Activated T-helper 2 cell treated with anti-CD3 and anti-CD28 coated beads, Interferon-gamma antibody, Interleukin-2, Interleukin-4, amounts not matched to agents 10 μg/mL and 5 μg/mL and 100 μg/mL, durations not matched to agents 14 hours and 24 hours and 36 hours (primary cell): ENCODE measurements at regions not wholly inside any gene's neighbourhood (a gene's known extent, or its start where the extent isn't known, plus 50 kb on each side); places are given as distances from the start of the nearest gene placed in this dataset.

Experiments used
- DNase-seq: peaks from one replicate; pipeline ENCODE4 v3.0.0; 2021; ENCODE audit warnings: low spot score
- H3K27ac Mint-ChIP-seq: one replicate; pipeline ENCODE4 v1.8.0; 2021; ENCODE audit warnings: mixed read lengths
- H3K27me3 Mint-ChIP-seq: one replicate; pipeline ENCODE4 v1.8.0; 2021; ENCODE audit warnings: low read depth, mixed read lengths
- H3K36me3 Mint-ChIP-seq: one replicate; pipeline ENCODE4 v1.8.0; 2021; ENCODE audit warnings: low read depth, mixed read lengths
- H3K4me1 Mint-ChIP-seq: one replicate; pipeline ENCODE4 v1.8.0; 2021; ENCODE audit warnings: low read depth, mixed read lengths
- H3K4me3 Mint-ChIP-seq: one replicate; pipeline ENCODE4 v1.8.0; 2021; ENCODE audit warnings: low read depth, mild to moderate bottlenecking, moderate library complexity, mixed read lengths
- H3K9me3 Mint-ChIP-seq: one replicate; pipeline ENCODE4 v1.8.0; 2021; ENCODE audit warnings: mixed read lengths
- intact Hi-C: fragments of 100-400 bp; cut with micrococcal nuclease; formaldehyde crosslinking; loops from one replicate; pipeline ENCODE4 v1.15.1; 2023

DNA sequence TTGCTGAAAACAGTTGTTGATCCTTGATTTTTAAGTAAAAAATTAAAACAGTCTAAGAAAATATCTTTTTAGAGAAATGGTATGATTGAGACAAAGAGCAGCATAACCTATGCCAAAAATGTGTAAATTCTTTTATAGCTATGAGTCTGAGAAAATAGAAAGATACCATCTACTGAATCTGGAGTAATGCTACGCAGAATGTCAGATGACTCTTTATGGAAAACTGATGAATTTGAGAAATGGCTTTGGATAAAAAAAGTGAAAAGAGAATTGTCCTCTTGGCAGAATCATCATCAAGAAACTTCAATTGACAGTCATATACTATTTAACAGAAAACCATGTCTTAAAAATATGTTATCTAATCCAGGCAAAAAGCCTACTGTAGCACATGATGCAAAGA lies 183.1 kb downstream of the FAT4 start:
- Mint-ChIP-seq H3K27ac (no peak overlapping the region), H3K4me3 (no peak overlapping the region), H3K4me1 (no peaks in the 10 kb centered on the region), H3K27me3 (no peaks in the 10 kb centered on the region), H3K9me3 (peaks cover 5% of the 10 kb centered on the region), H3K36me3 (no peaks in the 10 kb centered on the region)
- no peak for DNase-seq
- intact Hi-C loops: no loop called here

DNA sequence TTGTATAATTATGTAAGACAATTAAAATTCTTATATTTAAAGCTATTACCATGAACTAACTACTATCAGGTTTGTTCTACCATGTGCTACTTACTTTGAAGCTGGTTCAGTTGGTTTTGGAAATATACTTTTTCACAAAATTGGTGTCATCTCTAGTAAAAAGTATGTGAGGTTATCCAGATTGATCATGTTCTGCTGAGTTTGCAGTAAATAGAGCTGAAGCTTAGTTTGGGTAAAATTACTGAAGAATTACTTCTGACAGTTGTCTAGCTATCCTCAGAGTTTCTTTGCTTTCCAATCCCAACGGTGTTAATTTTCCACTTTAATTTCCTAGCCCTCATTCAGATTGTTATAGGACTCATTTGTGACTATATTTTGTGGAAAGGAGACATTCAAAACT lies 184.2 kb downstream of the FAT4 start:
- H3K27me3 Mint-ChIP-seq: no peaks in the 10 kb centered on the region
- DNase-seq: no peak
- no peaks in the 10 kb centered on the region for H3K36me3 Mint-ChIP-seq
- no peak overlapping the region for H3K27ac Mint-ChIP-seq
- no peaks in the 10 kb centered on the region for H3K4me1 Mint-ChIP-seq
- no peak overlapping the region for H3K4me3 Mint-ChIP-seq
- intact Hi-C loops: no loop called here
- peaks cover 5% of the 10 kb centered on the region for H3K9me3 Mint-ChIP-seq

DNA sequence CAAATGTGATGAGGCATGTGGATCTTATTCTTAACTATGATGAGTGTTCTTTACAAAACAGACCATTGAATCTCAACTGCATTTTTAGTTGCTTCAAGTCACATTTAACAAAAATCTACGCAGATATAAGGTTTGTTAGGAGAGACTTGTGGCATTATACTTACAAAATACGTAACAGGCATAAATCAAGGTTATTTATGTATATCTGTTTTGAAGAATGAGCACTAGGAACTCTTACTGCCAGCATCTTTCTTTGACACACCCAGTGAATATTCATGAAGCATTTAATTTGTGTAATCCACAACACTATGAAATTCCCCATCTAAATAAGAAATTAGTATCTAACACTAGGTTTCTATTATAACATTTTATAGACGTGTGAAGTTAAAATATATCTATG lies 186.3 kb downstream of the FAT4 start:
- DNase-seq: no peak
- Mint-ChIP-seq H3K9me3 (peaks cover 5% of the 10 kb centered on the region), H3K27me3 (no peaks in the 10 kb centered on the region), H3K4me1 (no peaks in the 10 kb centered on the region), H3K4me3 (no peak overlapping the region), H3K27ac (no peak overlapping the region), H3K36me3 (no peaks in the 10 kb centered on the region)
- intact Hi-C loops: no loop called here

DNA sequence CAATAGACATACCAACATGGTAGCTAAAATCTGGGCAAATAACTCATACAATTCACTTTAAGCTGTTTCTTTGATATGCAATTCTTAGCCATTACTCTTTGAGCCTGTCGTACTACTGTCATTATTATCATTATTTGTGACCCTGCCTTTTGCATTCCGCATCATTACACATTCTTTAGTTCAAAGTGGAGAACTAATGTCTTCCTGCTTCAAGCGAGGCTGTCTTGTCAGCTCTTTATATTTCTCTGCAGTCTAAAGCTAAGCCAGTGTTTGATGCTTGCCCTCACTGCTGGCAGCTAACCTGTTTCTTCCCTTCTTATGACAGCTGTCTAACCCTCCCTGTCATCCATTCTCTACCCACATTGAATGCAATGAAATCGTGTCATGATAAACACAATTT lies 186.8 kb downstream of the FAT4 start:
- H3K4me1 Mint-ChIP-seq: no peaks in the 10 kb centered on the region
- H3K9me3 Mint-ChIP-seq: peaks cover 5% of the 10 kb centered on the region
- no peak for DNase-seq
- H3K27ac Mint-ChIP-seq: no peak overlapping the region
- intact Hi-C loops: no loop called here
- no peak overlapping the region for H3K4me3 Mint-ChIP-seq
- H3K27me3 Mint-ChIP-seq: no peaks in the 10 kb centered on the region
- H3K36me3 Mint-ChIP-seq: no peaks in the 10 kb centered on the region

DNA sequence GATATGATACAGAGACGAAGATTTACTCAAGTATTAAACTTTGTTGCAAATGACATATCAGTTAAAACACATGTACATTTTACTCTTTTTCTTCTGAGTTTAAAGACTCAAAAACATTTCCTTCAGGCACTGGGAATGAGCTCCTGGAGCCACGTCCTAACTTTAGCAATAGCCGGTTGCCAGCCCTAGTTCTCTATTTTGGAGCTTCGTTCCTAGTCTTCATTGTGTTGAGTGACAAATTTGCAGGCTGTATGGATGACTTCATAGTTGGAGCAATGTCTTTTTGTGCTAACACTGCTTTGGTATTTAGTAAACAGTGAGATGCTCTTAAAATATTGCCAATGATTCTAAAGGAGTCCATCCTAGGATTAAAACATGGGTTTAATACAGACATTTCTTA lies 190.9 kb downstream of the FAT4 start:
- H3K36me3 Mint-ChIP-seq: no peaks in the 10 kb centered on the region
- intact Hi-C loops: no loop called here
- H3K4me3 Mint-ChIP-seq: no peak overlapping the region
- no peak overlapping the region for H3K27ac Mint-ChIP-seq
- no peaks in the 10 kb centered on the region for H3K4me1 Mint-ChIP-seq
- no peaks in the 10 kb centered on the region for H3K27me3 Mint-ChIP-seq
- DNase-seq: no peak
- peaks cover 7% of the 10 kb centered on the region for H3K9me3 Mint-ChIP-seq

DNA sequence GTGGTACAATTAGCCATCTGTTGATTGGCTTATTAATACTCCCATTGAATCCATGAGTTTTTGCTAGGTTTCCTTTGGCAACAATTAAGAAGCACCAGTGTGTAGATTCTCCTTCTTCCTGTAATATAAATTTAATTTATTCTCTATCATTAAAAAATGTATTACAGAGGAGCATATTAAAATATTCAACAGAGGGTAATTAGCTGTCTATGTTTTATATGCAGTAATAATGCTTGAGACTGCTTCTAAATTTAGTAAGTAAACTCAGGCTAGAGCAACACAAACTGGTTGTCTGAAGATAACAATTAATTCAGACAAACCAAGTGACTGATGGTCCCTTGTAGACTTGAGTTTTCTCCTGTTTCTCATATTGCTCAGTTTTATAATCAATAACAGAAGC lies 192.4 kb downstream of the FAT4 start:
- no peak for DNase-seq
- H3K4me3 Mint-ChIP-seq: no peak overlapping the region
- H3K27me3 Mint-ChIP-seq: no peaks in the 10 kb centered on the region
- H3K36me3 Mint-ChIP-seq: no peaks in the 10 kb centered on the region
- intact Hi-C loops: no loop called here
- no peaks in the 10 kb centered on the region for H3K4me1 Mint-ChIP-seq
- H3K9me3 Mint-ChIP-seq: peaks cover 4% of the 10 kb centered on the region
- no peak overlapping the region for H3K27ac Mint-ChIP-seq

DNA sequence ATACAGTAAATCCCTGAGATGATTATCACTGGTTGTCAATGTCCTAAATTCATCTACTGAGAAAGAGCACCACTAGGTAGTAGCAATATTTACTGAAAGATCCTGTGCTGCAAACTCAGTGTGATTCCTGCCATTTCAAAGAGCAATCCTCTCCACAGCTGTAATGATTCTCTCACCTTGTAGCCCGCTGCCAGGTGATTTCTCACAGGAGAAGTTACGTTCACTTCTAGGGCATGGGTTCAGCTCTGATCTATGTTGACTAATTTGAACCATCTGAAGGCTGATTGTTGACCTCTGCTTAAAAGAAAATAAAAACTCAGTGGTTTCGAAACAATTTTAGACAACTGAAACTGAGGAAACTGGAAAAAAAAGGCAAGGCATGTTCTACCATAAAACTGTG lies 197.0 kb downstream of the FAT4 start:
- H3K27ac Mint-ChIP-seq: no peak overlapping the region
- H3K4me1 Mint-ChIP-seq: no peaks in the 10 kb centered on the region
- no peaks in the 10 kb centered on the region for H3K36me3 Mint-ChIP-seq
- no peaks in the 10 kb centered on the region for H3K27me3 Mint-ChIP-seq
- intact Hi-C loops: no loop called here
- no peak for DNase-seq
- H3K9me3 Mint-ChIP-seq: peaks cover 11% of the 10 kb centered on the region
- no peak overlapping the region for H3K4me3 Mint-ChIP-seq

DNA sequence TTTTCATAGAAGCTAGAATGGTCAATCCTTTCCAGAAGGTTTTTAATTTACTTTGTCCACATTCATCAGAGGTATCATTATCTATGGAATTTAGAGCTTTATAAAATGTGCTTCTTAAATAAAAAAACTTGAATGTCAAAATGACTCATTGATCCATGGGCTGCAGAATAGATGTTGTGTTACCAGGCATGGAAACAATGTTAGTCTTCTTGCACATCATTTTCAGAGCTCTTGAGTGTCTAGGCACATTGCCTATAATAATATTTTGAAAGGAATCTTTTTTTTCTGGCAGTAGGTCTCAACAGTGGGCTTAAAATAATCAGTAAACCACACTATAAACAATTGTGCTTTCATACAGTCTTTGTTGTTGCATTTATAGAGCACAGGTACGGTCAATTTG lies 200.3 kb downstream of the FAT4 start:
- no peak for DNase-seq
- peaks cover 11% of the 10 kb centered on the region for H3K9me3 Mint-ChIP-seq
- intact Hi-C loops: no loop called here

DNA sequence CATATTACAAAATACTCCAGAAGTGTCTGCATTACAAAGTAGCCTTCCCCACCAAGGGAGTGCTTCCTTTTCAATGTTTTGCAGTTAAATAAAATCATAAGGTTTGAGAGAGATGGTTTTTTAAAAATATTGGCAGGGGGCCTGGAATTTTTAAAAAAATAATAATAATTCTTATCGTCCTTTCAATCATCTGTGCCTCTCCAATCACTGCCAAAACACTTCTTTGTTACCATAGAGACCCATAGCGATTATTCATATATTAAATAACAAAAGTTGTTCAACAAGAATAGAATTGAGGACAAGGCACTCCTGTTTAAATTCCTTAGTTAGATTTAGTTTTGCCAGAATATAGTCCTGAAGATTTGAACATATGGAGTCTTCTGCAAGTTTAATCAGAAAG lies 203.1 kb downstream of the FAT4 start:
- Mint-ChIP-seq H3K4me3 (no peak overlapping the region), H3K4me1 (no peaks in the 10 kb centered on the region), H3K27me3 (no peaks in the 10 kb centered on the region), H3K27ac (no peak overlapping the region), H3K9me3 (peaks cover 7% of the 10 kb centered on the region), H3K36me3 (no peaks in the 10 kb centered on the region)
- intact Hi-C loops: no loop called here
- DNase-seq: no peak

More for the DNA sequence above, 200.3 kb downstream of the FAT4 start:
- Mint-ChIP-seq H3K4me1 (no peaks in the 10 kb centered on the region), H3K36me3 (no peaks in the 10 kb centered on the region), H3K27ac (no peak overlapping the region), H3K4me3 (no peak overlapping the region), H3K27me3 (no peaks in the 10 kb centered on the region)

DNA sequence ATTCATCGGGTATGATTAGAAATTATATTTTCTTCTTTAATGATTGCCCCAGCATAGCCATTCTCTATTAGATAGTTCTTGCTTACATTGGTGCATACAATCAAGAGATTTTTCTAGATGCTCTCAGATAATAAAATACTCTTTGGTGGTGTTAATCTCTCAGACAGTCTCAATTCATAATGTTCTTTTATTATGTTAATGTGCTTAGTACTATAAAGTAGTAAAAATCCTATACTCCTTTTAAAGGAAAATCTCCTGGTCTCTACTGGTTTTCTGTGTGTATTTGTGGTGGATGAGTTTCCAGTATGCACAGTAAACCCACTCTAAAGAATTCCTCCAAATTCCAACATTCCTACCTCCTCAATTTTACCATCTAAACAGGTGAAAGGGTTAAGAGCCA lies 203.5 kb downstream of the FAT4 start:
- Mint-ChIP-seq H3K9me3 (peaks cover 7% of the 10 kb centered on the region), H3K4me3 (no peak overlapping the region), H3K27ac (no peak overlapping the region), H3K27me3 (no peaks in the 10 kb centered on the region), H3K36me3 (no peaks in the 10 kb centered on the region), H3K4me1 (no peaks in the 10 kb centered on the region)
- intact Hi-C loops: no loop called here
- DNase-seq: no peak

DNA sequence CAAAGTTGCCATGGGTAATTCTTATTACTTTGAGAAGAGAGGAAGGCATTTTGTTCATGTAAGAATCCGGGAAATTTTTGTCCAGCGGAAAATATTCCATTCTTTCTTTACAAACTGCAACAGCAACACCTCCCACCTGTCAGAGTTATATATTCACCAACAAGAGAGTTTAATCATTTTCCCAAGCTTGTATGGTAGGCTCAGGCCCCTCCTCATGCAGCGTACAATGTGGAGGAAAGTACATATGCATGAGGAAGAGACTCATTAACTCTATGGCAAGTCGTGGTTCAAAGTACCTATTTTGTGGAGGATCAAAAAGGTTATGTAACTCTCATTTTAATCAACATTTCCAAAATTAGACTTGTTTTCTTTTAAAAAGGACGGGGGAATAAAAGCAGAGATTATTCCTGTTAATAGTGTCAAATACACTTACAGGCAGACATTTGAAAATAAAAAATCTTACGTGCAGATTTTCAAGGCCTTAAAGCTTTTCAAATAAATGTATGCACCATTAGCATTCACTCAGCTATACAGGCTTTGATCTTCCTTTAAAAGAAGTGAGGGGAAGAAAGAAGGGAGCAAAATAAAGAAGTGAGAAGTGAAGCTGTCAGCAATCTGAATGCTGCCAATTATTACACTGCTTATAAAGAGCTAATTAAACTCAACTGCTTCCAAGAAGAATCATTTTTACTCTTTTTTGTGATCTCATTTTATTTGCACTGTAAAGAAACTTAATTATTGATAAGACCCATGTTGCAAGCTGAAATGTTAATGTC lies 204.8 kb downstream of the FAT4 start:
- no peak overlapping the region for H3K4me3 Mint-ChIP-seq
- H3K4me1 Mint-ChIP-seq: no peaks in the 10 kb centered on the region
- no peak overlapping the region for H3K27ac Mint-ChIP-seq
- H3K27me3 Mint-ChIP-seq: no peaks in the 10 kb centered on the region
- no peak for DNase-seq
- intact Hi-C loops: no loop called here
- no peaks in the 10 kb centered on the region for H3K36me3 Mint-ChIP-seq
- H3K9me3 Mint-ChIP-seq: peaks cover 7% of the 10 kb centered on the region

DNA sequence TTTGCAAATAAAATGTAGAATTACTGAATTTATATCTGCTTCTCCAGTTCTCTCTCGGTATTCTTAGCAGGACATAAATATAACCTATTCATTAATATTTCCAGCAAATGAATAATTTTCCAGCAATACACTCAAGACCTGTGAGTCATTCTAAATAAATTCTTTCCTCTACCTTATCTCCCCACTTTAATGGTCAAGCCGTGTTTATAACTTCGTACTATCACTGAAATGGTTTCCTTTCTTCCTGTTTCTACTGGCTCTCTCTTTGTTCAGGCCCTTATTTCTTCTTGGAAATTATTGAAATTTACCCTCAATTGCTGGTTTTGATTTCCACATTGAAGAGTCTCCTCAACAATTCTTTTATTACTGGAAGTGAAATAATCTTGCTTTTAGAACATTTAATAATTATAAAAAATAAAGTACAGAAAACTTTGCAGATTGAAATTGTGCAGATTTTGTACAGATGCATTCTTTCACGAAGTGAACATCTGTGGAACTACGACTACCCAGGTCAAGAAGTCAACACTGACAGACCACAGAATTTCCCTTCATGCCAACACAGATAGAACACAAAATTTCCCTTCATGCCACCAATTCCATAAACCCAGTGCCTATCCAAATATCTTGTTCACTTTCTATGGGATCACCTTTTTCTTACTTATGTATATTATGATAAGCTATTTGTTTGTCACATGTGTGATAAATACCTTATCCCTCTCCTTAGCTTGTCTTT lies 205.7 kb downstream of the FAT4 start:
- H3K4me3 Mint-ChIP-seq: no peak overlapping the region
- no peaks in the 10 kb centered on the region for H3K36me3 Mint-ChIP-seq
- intact Hi-C loops: no loop called here
- H3K9me3 Mint-ChIP-seq: peaks cover 16% of the 10 kb centered on the region
- no peaks in the 10 kb centered on the region for H3K27me3 Mint-ChIP-seq
- H3K27ac Mint-ChIP-seq: no peak overlapping the region
- H3K4me1 Mint-ChIP-seq: no peaks in the 10 kb centered on the region
- no peak for DNase-seq

DNA sequence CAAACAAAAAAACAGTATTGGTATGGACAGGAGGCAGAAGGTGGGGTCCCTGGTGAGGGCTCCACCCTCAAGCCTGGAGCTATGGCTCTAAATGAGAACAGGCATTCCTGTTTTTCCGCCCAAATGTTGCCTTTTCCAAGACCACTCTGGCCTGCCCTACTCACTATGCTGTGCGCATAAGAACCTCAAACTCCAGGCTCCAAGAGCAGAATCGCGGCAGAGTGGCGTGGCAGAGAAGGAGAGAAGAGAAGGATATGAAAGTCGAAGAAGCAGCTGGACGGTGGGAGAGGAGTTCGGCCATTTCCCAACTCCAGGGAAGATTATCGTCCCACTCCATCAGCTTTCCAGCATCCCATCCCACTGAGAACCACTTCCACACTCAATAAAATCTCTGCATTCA lies 207.8 kb downstream of the FAT4 start:
- Mint-ChIP-seq H3K4me1 (no peaks in the 10 kb centered on the region), H3K27ac (no peak overlapping the region), H3K9me3 (peaks cover 10% of the 10 kb centered on the region), H3K4me3 (no peak overlapping the region), H3K36me3 (no peaks in the 10 kb centered on the region), H3K27me3 (no peaks in the 10 kb centered on the region)
- intact Hi-C loops: no loop called here
- no peak for DNase-seq
